ENCODE measurements at regions not wholly inside any gene's neighbourhood (a gene's known extent, or its start where the extent isn't known, plus 50 kb on each side); places are given as distances from the start of the nearest gene placed in this dataset.

- no peak for TF ChIP-seq CTCF (IDR thresholded peaks at IDR 0.05; ENCODE audit: low read depth, low read length)
- TF ChIP-seq POLR2A (IDR thresholded peaks at IDR 0.05; ENCODE audit: extremely low read depth, insufficient read length) = no peak
- no peak for TF ChIP-seq MAX (IDR thresholded peaks at IDR 0.05; ENCODE audit: low read depth, low read length)
- TF ChIP-seq MYC (IDR thresholded peaks at IDR 0.05; ENCODE audit: low read depth, low read length) = no peak
Measured at GRCh38 chr10:118407777-118408176, 65.7 kb upstream of the FAM204A start.
